HEK293T (cell line): ENCODE measurements at regions not wholly inside any gene's neighbourhood (a gene's known extent, or its start where the extent isn't known, plus 50 kb on each side); places are given as distances from the start of the nearest gene placed in this dataset.

Source experiments
- ARNT ChIP-seq: fragments of 450-650 bp; IDR thresholded peaks from 2 replicates; pipeline ENCODE4 v1.6.1; 2017; ENCODE audit warnings: mild to moderate bottlenecking
- BHLHE40 ChIP-seq: fragments of 450-650 bp; IDR thresholded peaks from 2 replicates; pipeline ENCODE4 v1.6.1; 2016; ENCODE audit warnings: mild to moderate bottlenecking, moderate library complexity, borderline replicate concordance
- ELF4 ChIP-seq: fragments of 450-650 bp; IDR thresholded peaks from 2 replicates; pipeline ENCODE4 v1.6.1; 2017; ENCODE audit warnings: antibody characterized with exemption
- FOXA1 ChIP-seq: fragments of 450-650 bp; IDR thresholded peaks from 2 replicates; pipeline ENCODE4 v1.6.1; 2016; ENCODE audit warnings: mild to moderate bottlenecking
- FOXK2 ChIP-seq: fragments of 450-650 bp; IDR thresholded peaks from 2 replicates; pipeline ENCODE4 v1.6.1; 2016; ENCODE audit warnings: mild to moderate bottlenecking
- FOXM1 ChIP-seq: fragments of 450-650 bp; IDR thresholded peaks from 2 replicates; pipeline ENCODE4 v1.6.1; 2017; ENCODE audit warnings: mild to moderate bottlenecking, borderline replicate concordance
- HDGF ChIP-seq: fragments of 450-650 bp; IDR thresholded peaks from 2 replicates; pipeline ENCODE4 v1.6.1; 2017; ENCODE audit warnings: antibody characterized with exemption, borderline replicate concordance
- L3MBTL2 ChIP-seq: fragments of 450-650 bp; conservative IDR thresholded peaks from 2 replicates; pipeline ENCODE4 v1.6.1; 2016; ENCODE audit warnings: mild to moderate bottlenecking
- PKNOX1 ChIP-seq: fragments of 450-650 bp; IDR thresholded peaks from 2 replicates; pipeline ENCODE4 v1.6.1; 2016
- SP1 ChIP-seq: fragments of 450-650 bp; IDR thresholded peaks from 2 replicates; pipeline ENCODE4 v1.6.1; 2017
- SUZ12 ChIP-seq: fragments of 450-650 bp; IDR thresholded peaks from 2 replicates; pipeline ENCODE4 v1.6.1; 2016; ENCODE audit warnings: mild to moderate bottlenecking
- TARDBP ChIP-seq: fragments of 450-650 bp; IDR thresholded peaks from 2 replicates; pipeline ENCODE4 v1.6.1; 2016
- ZNF384 ChIP-seq: fragments of 450-650 bp; IDR thresholded peaks from 2 replicates; pipeline ENCODE4 v1.6.1; 2016

- TF ChIP-seq L3MBTL2 (no peak), ZNF384 (no peak), PKNOX1 (no peak), ELF4 (no peak), FOXA1 (no peak), ARNT (no peak), TARDBP (no peak), SP1 (no peak), HDGF (no peak), FOXM1 (no peak), FOXK2 (no peak), BHLHE40 (no peak), SUZ12 (no peak)
Measured at GRCh38 chr1:87834151-87834550, 505.5 kb downstream of the LMO4 start.
